K562 (cell line): ENCODE measurements at regions not wholly inside any gene's neighbourhood (a gene's known extent, or its start where the extent isn't known, plus 50 kb on each side); places are given as distances from the start of the nearest gene placed in this dataset.

Experiments
- ATAC-seq: fragments of 200-7000 bp; cut with Tn5 transposase; 3 replicates; pipeline ENCODE4 v1.9.1; 2020; ENCODE audit warnings: moderate library complexity
- BruUV-seq: library from RNA; stranded (reverse); fragments of 400-500 nt; replicated peaks from 2 replicates; lab custom pipeline; 2021; lab: Mats Ljungman, UMichigan
- CTCF ChIA-PET: fragments of 300-600 bp; formaldehyde crosslinking; extraction: SDS; loops from one replicate; lab custom pipeline; 2021; ENCODE audit warnings: low intra/inter-chr PET ratio; lab: Yijun Ruan, JAX
- POLR2A ChIA-PET: fragments of 300-600, 350-650 bp; sonication (Branson Sonifier 250); formaldehyde crosslinking; extraction: SDS; loops from one replicate; lab custom pipeline; 2021; ENCODE audit warnings: antibody characterized with exemption, inconsistent platforms; lab: Yijun Ruan, JAX
- DNase-seq, 4 experiments: peaks; one replicate each; pipeline versions ENCODE4 v3.0.0 to v3.0.0-alpha.2; 2011 to 2018; ENCODE audit warnings: low spot score in 3 of 4, mixed read lengths in 3 of 4; ENCODE audit errors: extremely low read depth in 1 of 4
- FAIRE-seq: peaks from 2 replicates; lab custom pipeline; 2011; peaks lifted over from hg19 to GRCh38; lab: Jason Lieb, UNC
- H2AFZ ChIP-seq: 2 replicates; pipeline ENCODE4 v1.6.0; 2011; ENCODE audit warnings: low read depth, low read length, control low read depth, inconsistent platforms
- H3K27ac ChIP-seq: fragments of 200-600 bp; 3 replicates; pipeline ENCODE4 v1.8.0; 2011; ENCODE audit warnings: low read depth, mild to moderate bottlenecking, control low read depth, inconsistent platforms, low read length, moderate library complexity, mixed read lengths; ENCODE audit errors: extremely low read depth
- H3K27me3 ChIP-seq, 2 experiments: fragments of 300-600 bp in 1 of 2; 2 replicates in 1 of 2; 3 replicates in 1 of 2; pipeline versions ENCODE4 v1.6.0 to v1.8.0; 2011; ENCODE audit warnings: inconsistent platforms in 2 of 2, low read length in 2 of 2, mild to moderate bottlenecking in 1 of 2, mixed read lengths in 1 of 2, moderate library complexity in 1 of 2; ENCODE audit not compliant: control insufficient read depth in 2 of 2, insufficient read depth in 2 of 2
- H3K36me3 ChIP-seq: fragments of 300-600 bp; 3 replicates; pipeline ENCODE4 v1.8.0; 2011; ENCODE audit warnings: mild to moderate bottlenecking, low read length, inconsistent platforms; ENCODE audit not compliant: control insufficient read depth, insufficient read depth
- H3K4me1 ChIP-seq, 2 experiments: fragments of 200-600 bp in 1 of 2; replicated peaks in 1 of 2; 2 replicates in 1 of 2; 3 replicates in 1 of 2; pipeline versions ENCODE4 v1.5.1 to v1.8.0; 2011; ENCODE audit warnings: inconsistent platforms in 2 of 2, low read length in 2 of 2, mild to moderate bottlenecking in 1 of 2, mixed read lengths in 1 of 2, moderate library complexity in 1 of 2; ENCODE audit not compliant: control insufficient read depth in 2 of 2, insufficient read depth in 2 of 2
- H3K4me2 ChIP-seq: 2 replicates; pipeline ENCODE4 v1.6.1; 2011; ENCODE audit warnings: low read length, control low read depth, inconsistent platforms, mixed read lengths; ENCODE audit not compliant: insufficient read depth
- H3K4me3 ChIP-seq: fragments of 200-600 bp; sonication (generic), shearing (Covaris generic); 2 replicates; pipeline ENCODE4 v1.5.1; 2016; ENCODE audit warnings: control low read depth, inconsistent platforms
- H3K79me2 ChIP-seq: fragments of 200-600 bp; 3 replicates; pipeline ENCODE4 v1.8.0; 2011; ENCODE audit warnings: low read length, inconsistent platforms; ENCODE audit not compliant: control insufficient read depth, insufficient read depth
- H3K9ac ChIP-seq, 2 experiments: 2 replicates each; pipeline versions ENCODE4 v1.6.0 to v1.6.1; 2011; ENCODE audit warnings: low read depth in 2 of 2, low read length in 2 of 2, control low read depth in 1 of 2, inconsistent platforms in 1 of 2, mild to moderate bottlenecking in 1 of 2, mixed read lengths in 1 of 2; ENCODE audit not compliant: insufficient read depth in 1 of 2
- H3K9me1 ChIP-seq: one replicate; pipeline ENCODE4 v1.6.0; 2011; ENCODE audit warnings: inconsistent platforms, mild to moderate bottlenecking, low read length, moderate library complexity; ENCODE audit not compliant: control insufficient read depth, insufficient read depth
- H3K9me3 ChIP-seq: replicated peaks from 2 replicates; pipeline ENCODE4 v1.5.1; 2011; ENCODE audit warnings: low read depth, low read length, inconsistent platforms; ENCODE audit not compliant: control insufficient read depth, insufficient read depth
- H4K20me1 ChIP-seq: replicated peaks from 2 replicates; pipeline ENCODE4 v1.6.1; 2011; ENCODE audit warnings: low read length, inconsistent platforms, mixed read lengths; ENCODE audit not compliant: control insufficient read depth, insufficient read depth
- BRD9 ChIP-seq: fragments of 450-650 bp; IDR thresholded peaks from 2 replicates; pipeline ENCODE4 v1.6.1; 2018; ENCODE audit warnings: low read depth; ENCODE audit not compliant: partially characterized antibody
- CAMTA2 ChIP-seq: fragments of 250-450 bp; sonication (Bioruptor Pico); conservative IDR thresholded peaks from 2 replicates; pipeline ENCODE4 v1.5.1; 2022
- CHCHD3 ChIP-seq: fragments of 250-450 bp; sonication (Bioruptor Pico); IDR thresholded peaks from 2 replicates; pipeline ENCODE4 v2.1.2; 2022; ENCODE audit warnings: mild to moderate bottlenecking
- E2F4 ChIP-seq: sonication (generic); formaldehyde crosslinking; IDR thresholded peaks from 2 replicates; pipeline ENCODE4 v1.8.0; 2022; ENCODE audit warnings: mild to moderate bottlenecking, low read depth, missing genetic modification reagents
- ELF4 ChIP-seq: fragments of 450-650 bp; formaldehyde crosslinking; IDR thresholded peaks from 2 replicates; pipeline ENCODE4 v1.4.0; 2022; ENCODE audit warnings: missing genetic modification characterization
- ESRRB ChIP-seq: fragments of 250-450 bp; sonication (Bioruptor Pico); IDR thresholded peaks from 2 replicates; pipeline ENCODE4 v1.5.0; 2020; ENCODE audit warnings: mild to moderate bottlenecking, moderate library complexity, borderline replicate concordance
- ETV1 ChIP-seq: fragments of 450-650 bp; conservative IDR thresholded peaks from 2 replicates; pipeline ENCODE4 v1.6.1; 2016; ENCODE audit warnings: missing genetic modification characterization, control low read depth, low read depth, missing compliant biosample characterization
- ETV6 ChIP-seq, 3 experiments: fragments of 150-350 bp in 1 of 3; sonication (generic) in 1 of 3; formaldehyde crosslinking in 1 of 3; IDR thresholded peaks; 2 replicates each; pipeline versions ENCODE4 v1.6.1 to v1.8.0; 2014 to 2022; ENCODE audit warnings: borderline replicate concordance in 2 of 3, low read depth in 2 of 3, antibody characterized with exemption in 1 of 3, low read length in 1 of 3, mild to moderate bottlenecking in 1 of 3, missing genetic modification reagents in 1 of 3
- KLF1 ChIP-seq: fragments of 450-650 bp; IDR thresholded peaks from 2 replicates; pipeline ENCODE4 v1.6.1; 2016; ENCODE audit warnings: missing genetic modification characterization, missing compliant biosample characterization
- RHOXF2B ChIP-seq: fragments of 250-450 bp; sonication (Bioruptor Pico); conservative IDR thresholded peaks from 2 replicates; pipeline ENCODE4 v1.5.1; 2021
- TEAD2 ChIP-seq: fragments of 450-650 bp; IDR thresholded peaks from 2 replicates; pipeline ENCODE4 v1.6.1; 2016; ENCODE audit warnings: missing genetic modification characterization, control low read depth, missing compliant biosample characterization
- TRIM25 ChIP-seq: fragments of 450-650 bp; IDR thresholded peaks from 2 replicates; pipeline ENCODE4 v1.7.0; 2016; ENCODE audit warnings: borderline replicate concordance
- ZHX1 ChIP-seq: fragments of 150-350 bp; conservative IDR thresholded peaks from 2 replicates; pipeline ENCODE4 v1.6.1; 2014; ENCODE audit warnings: low read length
- ZNF121 ChIP-seq: sonication (generic); formaldehyde crosslinking; conservative IDR thresholded peaks from 2 replicates; pipeline ENCODE4 v1.8.0; 2022; ENCODE audit warnings: missing genetic modification reagents
- ZNF77 ChIP-seq: fragments of 250-450 bp; sonication (Bioruptor Pico); IDR thresholded peaks from 2 replicates; pipeline ENCODE4 v1.5.0; 2020
- WGBS: fragments of 100-300 bp; shearing (Covaris generic); methylation state at CpG from one replicate; pipeline ENCODE4 v1.1.6; 2016; ENCODE audit warnings: low coverage, mixed read lengths; ENCODE audit not compliant: insufficient coverage; ENCODE audit errors: missing lambda C conversion rate; 5-methylcytosine and 5-hydroxymethylcytosine counted together
- in situ Hi-C: fragments of 300-500 bp; cut with MboI; formaldehyde crosslinking; loops from 4 replicates; pipeline ENCODE4 v1.15.0; 2018; ENCODE audit warnings: inconsistent platforms, mixed read lengths
- intact Hi-C: fragments of 100-400 bp; cut with micrococcal nuclease; formaldehyde crosslinking; loops from 2 replicates; pipeline ENCODE4 v1.14.2; 2022

- no peak for TF ChIP-seq ESRRB (CRISPR knock-in tag)
Observed at GRCh38 chr5:6847870-6848269, 134.6 kb downstream of the TENT4A start (continued).

- Histone ChIP-seq H3K4me3 (no peak overlapping the region), H3K9me3 (no peaks in the 10 kb centered on the region), H4K20me1 (no peaks in the 10 kb centered on the region), H3K36me3 (no peaks in the 10 kb centered on the region), H3K27me3 (peaks cover 0 to 14% of the 10 kb centered on the region in 2 experiments; a peak in 3 of 5 replicates), H3K4me2 (no peak overlapping the region), H3K4me1 (peaks cover 0 to 8% of the 10 kb centered on the region in 2 experiments; a peak in 1 of 5 replicates), H3K9me1 (no peaks in the 10 kb centered on the region), H2AFZ (no peak overlapping the region), H3K79me2 (no peaks in the 10 kb centered on the region), H3K9ac (no peak overlapping the region), H3K27ac (no peak overlapping the region)
- ChIA-PET POLR2A (no interaction called here), CTCF (no interaction called here)
- intact Hi-C loops (no loop called here), in situ Hi-C loops (no loop called here)
- DNase-seq (no peak), ATAC-seq (no peak), FAIRE-seq (no peak)
- 0% methylated on average over 8 of the region's 8 CpGs for WGBS
- BruUV-seq, result no TSS peak
- TF ChIP-seq ZHX1, result no peak
- TF ChIP-seq ETV6 (IDR thresholded peaks at IDR 0.05; ENCODE audit: borderline replicate concordance in 1 of 2, low read depth in 2 of 2, low read length in 1 of 2), result no peak
- TF ChIP-seq ETV6 (CRISPR knock-in tag; IDR thresholded peaks at IDR 0.05; ENCODE audit: borderline replicate concordance), result no peak
- TF ChIP-seq TRIM25, result no peak
- no peak for TF ChIP-seq ZNF77 (CRISPR knock-in tag)
- no peak for TF ChIP-seq CAMTA2 (CRISPR knock-in tag)
- TF ChIP-seq CHCHD3 (CRISPR knock-in tag), result no peak
- TF ChIP-seq E2F4 (CRISPR knock-in tag), result no peak
- no peak for TF ChIP-seq ETV1
- no peak for TF ChIP-seq ZNF121 (CRISPR knock-in tag)
- no peak for TF ChIP-seq TEAD2 (tag)
- TF ChIP-seq BRD9, result no peak
- TF ChIP-seq RHOXF2B (CRISPR knock-in tag), result no peak
- no peak for TF ChIP-seq ELF4 (CRISPR knock-in tag)
- no peak for TF ChIP-seq KLF1 (tag)
Observed at GRCh38 chr5:6849316-6850105, 136.3 kb downstream of the TENT4A start.
